ENCODE measurements at regions not wholly inside any gene's neighbourhood (a gene's known extent, or its start where the extent isn't known, plus 50 kb on each side); places are given as distances from the start of the nearest gene placed in this dataset.

DNA sequence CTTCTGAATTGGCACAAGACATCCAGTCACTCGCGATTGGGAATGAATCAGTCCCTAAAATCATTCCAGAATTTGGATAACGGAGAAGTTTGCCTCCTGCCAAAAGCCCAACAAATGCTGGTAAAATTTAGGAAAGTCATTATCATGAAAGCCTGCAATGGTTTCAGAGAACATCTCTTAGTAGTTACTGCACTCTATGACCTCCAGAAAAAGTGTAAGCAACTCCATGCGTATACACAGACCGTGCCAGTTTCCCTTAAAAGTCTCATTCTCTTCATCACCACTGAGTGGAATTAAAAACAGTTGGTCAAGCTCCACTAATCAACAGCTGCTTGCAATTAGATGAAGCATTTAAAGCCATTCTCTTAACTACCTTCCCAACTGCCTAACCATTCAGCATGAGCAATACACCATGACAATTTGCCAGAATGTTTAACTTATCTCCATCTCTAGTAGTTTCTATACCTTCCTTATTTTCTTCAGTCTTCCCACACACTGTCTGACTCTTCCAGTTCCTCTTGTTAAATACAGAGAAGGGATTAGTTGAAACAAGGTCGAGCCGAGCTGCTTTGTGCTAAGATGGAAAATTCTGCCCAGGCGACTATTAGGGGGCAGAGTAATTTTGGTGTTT is 183.6 kb upstream of the PRDM1 start:
- TF ChIP-seq, protein P1, sequence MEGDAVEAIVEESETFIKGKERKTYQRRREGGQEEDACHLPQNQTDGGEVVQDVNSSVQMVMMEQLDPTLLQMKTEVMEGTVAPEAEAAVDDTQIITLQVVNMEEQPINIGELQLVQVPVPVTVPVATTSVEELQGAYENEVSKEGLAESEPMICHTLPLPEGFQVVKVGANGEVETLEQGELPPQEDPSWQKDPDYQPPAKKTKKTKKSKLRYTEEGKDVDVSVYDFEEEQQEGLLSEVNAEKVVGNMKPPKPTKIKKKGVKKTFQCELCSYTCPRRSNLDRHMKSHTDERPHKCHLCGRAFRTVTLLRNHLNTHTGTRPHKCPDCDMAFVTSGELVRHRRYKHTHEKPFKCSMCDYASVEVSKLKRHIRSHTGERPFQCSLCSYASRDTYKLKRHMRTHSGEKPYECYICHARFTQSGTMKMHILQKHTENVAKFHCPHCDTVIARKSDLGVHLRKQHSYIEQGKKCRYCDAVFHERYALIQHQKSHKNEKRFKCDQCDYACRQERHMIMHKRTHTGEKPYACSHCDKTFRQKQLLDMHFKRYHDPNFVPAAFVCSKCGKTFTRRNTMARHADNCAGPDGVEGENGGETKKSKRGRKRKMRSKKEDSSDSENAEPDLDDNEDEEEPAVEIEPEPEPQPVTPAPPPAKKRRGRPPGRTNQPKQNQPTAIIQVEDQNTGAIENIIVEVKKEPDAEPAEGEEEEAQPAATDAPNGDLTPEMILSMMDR (IDR thresholded peaks at IDR 0.05; ENCODE audit: low read depth, low read length), result no peak
- TF ChIP-seq, protein P2, sequence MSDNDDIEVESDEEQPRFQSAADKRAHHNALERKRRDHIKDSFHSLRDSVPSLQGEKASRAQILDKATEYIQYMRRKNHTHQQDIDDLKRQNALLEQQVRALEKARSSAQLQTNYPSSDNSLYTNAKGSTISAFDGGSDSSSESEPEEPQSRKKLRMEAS (IDR thresholded peaks at IDR 0.05; ENCODE audit: low read depth, low read length), result no peak
